ENCODE measurements at regions not wholly inside any gene's neighbourhood (a gene's known extent, or its start where the extent isn't known, plus 50 kb on each side); places are given as distances from the start of the nearest gene placed in this dataset.

DNA sequence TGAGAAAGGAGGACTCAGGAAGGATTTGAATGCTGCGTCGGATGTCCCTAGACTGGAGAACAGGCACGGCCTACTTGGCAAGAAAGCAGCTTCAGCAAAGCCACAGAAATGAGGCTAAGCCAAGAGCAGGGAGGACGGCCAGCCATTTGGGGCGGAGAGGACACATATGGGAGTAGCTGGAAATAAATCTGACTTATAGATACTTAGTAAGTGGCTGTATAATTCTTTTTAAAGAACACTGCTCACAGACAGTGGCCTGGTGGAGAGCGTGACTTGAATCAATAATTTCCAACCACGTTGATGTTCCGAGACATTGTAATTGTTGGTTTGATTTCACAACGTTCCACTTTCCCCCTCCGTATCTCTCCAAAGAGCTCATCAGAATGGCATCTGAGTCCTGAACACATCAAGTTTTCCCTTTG is 67.7 kb upstream of the JCAD start:
- no peak overlapping the region for H3K27ac ChIP-seq
- TF ChIP-seq CTCF (conservative IDR thresholded peaks at IDR 0.05), result no peak

- no peak for TF ChIP-seq CTCF (conservative IDR thresholded peaks at IDR 0.05)
Measured at GRCh38 chr10:30125496-30125895, 66.1 kb upstream of the JCAD start.

DNA sequence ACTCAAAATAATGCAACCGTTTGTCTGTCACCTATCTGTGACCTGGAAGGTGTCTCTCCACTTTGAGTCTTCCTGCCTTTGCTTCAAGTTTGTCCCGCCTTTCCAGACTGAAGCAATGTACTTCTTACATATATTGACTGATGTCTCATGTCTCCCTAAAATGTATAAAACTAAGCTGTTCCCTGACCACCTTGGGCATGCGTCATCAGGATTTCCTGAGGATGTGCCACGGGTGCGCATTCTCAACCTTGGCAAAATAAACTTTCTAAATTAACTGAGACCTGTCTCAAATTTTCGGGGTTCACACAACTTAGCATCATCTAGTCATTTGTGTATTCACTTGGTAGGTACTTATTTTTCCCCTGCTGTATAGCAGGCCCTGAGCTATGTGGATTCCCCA is 65.3 kb upstream of the JCAD start:
- TF ChIP-seq CTCF (conservative IDR thresholded peaks at IDR 0.05), result no peak
- no peak overlapping the region for H3K27ac ChIP-seq

More at GRCh38 chr10:30125496-30125895, 66.1 kb upstream of the JCAD start:
- H3K27ac ChIP-seq, result no peak overlapping the region

DNA sequence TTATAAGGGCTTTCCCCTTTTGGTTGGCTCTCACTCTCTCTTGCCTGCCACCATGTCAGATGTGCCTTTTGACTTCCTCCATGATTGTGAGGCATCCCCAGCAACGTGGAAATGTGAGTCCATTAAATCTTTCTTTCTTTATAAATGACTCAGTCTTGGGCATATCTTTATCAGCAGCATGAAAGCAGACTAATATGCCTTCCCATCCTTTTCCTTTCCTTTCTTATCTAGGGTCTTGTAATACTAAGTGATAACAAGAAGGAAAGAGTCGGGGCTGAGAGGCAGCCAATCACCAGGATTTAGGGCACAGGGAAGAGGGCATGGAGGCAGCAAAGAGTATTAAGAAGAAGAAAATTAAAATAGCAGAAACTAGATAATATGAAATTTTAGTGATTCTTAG is 62.0 kb upstream of the JCAD start:
- TF ChIP-seq CTCF (conservative IDR thresholded peaks at IDR 0.05), result no peak
- H3K27ac ChIP-seq, result no peak overlapping the region

DNA sequence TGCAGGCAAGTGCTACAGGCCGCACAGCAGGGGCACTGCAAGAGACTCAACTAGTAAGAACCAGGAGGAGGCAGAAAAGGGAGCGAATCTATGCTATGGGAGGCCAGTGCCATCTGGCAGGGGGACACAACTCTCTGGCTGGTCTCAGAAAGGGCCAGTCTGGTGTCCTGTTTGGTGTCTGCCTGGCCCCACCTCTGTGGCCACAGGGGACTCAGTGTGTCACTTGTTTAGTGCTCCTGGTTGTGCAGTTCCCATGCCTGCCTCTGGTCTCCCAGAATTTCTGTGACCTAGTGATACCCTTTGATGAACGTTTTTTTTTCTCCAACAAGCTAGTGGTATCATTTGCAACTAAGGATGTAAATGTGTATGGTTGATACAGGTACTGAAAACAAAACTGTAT is 59.2 kb upstream of the JCAD start:
- H3K27ac ChIP-seq, result no peak overlapping the region
- TF ChIP-seq CTCF (conservative IDR thresholded peaks at IDR 0.05), result no peak

DNA sequence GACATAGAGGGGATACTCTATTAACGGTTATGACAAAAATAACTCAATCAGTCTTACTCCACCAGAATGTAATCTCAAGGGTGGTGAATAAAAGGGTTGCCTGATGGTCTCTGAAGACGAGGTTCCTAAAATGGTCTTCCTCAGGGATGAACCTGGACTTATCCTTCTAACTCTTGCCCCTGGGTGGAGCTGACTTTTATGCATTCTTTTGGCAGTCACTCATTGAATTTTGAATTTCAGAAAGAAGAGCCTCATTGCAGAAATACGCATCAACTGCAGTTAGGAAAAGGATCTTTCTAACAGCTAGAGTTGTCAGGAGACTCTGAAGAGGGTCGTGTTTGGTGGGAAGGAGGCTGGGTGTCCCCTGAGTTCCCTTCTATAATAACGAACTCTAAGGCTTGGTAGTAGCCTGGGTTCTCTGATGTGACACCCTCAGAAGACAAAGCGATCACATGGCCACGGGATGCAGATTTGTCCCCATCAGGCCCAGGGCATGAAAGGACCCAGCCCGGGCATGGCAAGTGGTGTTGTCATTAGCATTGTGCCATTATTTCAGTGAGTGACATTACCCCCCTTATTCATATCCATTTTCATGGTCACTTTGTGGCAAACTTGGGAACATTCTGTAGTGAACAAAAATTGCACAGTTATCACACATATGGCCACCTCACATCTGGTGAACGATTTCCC is 58.6 kb upstream of the JCAD start:
- no peak for TF ChIP-seq CTCF (conservative IDR thresholded peaks at IDR 0.05)

DNA sequence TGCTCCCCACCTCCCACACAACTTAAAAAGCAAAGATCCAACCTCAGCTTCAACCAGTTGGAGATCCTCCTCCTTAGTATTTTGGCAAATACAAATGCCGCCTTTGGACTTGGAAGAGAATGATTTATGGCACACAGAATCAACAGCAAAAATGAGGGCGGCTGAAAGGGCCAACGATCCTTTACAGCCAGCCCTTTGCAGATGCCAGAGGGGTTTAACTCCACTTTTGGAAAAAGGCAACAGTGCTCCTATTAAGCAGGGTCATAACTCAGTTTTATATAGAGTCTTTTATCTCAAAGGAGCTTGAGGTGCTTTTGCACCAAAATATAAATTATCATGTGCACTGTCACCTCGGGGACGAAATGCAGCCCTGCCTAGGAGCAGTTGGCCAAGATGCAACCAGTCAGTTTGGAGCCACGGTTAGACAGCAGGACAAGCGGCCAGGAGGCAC is 56.7 kb upstream of the JCAD start:
- no peak for TF ChIP-seq CTCF (conservative IDR thresholded peaks at IDR 0.05)
- no peak overlapping the region for H3K27ac ChIP-seq

More for the DNA sequence above, 58.6 kb upstream of the JCAD start:
- H3K27ac ChIP-seq, result no peak overlapping the region

All from VCaP (cell line).